HFFc6 (cell line): ENCODE measurements at regions not wholly inside any gene's neighbourhood (a gene's known extent, or its start where the extent isn't known, plus 50 kb on each side); places are given as distances from the start of the nearest gene placed in this dataset.
"Not testable (repeated sequence)": the region's sequence is repeated elsewhere in the genome, so short reads cannot be mapped to it uniquely, and the experiment has no call there.

ENCODE experiments used
- DNase-seq: peaks from one replicate; pipeline ENCODE4 v3.0.0-alpha.2; 2018
- H3K27ac Mint-ChIP-seq: 2 replicates; pipeline ENCODE4 v1.8.0; 2020; ENCODE audit warnings: mild to moderate bottlenecking, mixed read lengths
- H3K27me3 Mint-ChIP-seq: 2 replicates; pipeline ENCODE4 v1.8.0; 2021; ENCODE audit warnings: mild to moderate bottlenecking, moderate library complexity, mixed read lengths; ENCODE audit not compliant: insufficient read depth
- H3K36me3 Mint-ChIP-seq: 2 replicates; pipeline ENCODE4 v1.8.0; 2021; ENCODE audit warnings: low read depth, mixed read lengths
- H3K4me1 Mint-ChIP-seq: 2 replicates; pipeline ENCODE4 v1.8.0; 2020; ENCODE audit warnings: low read depth, mixed read lengths
- H3K4me3 Mint-ChIP-seq: 2 replicates; pipeline ENCODE4 v1.8.0; 2020; ENCODE audit warnings: mild to moderate bottlenecking, moderate library complexity, mixed read lengths
- H3K9me3 Mint-ChIP-seq: 2 replicates; pipeline ENCODE4 v1.8.0; 2020; ENCODE audit warnings: mild to moderate bottlenecking, mixed read lengths
- CTCF ChIP-seq: fragments of 200-600 bp; sonication (generic); IDR thresholded peaks from 2 replicates; pipeline ENCODE4 v1.5.0; 2021; ENCODE audit warnings: antibody characterized with exemption, mild to moderate bottlenecking

- H3K4me1 Mint-ChIP-seq, result peaks cover 19% of the 10 kb centered on the region
- no peaks in the 10 kb centered on the region for H3K27me3 Mint-ChIP-seq
- no peak overlapping the region for H3K27ac Mint-ChIP-seq
- no peak for TF ChIP-seq CTCF
- no peaks in the 10 kb centered on the region for H3K36me3 Mint-ChIP-seq
- H3K9me3 Mint-ChIP-seq, result no peaks in the 10 kb centered on the region
- H3K4me3 Mint-ChIP-seq, result no peak overlapping the region
- no peak for DNase-seq
Observed at GRCh38 chr17:56718515-56718914, 115.2 kb downstream of the C17orf67 start.

GRCh38 chr17:56723421-56723820, 110.3 kb downstream of the C17orf67 start:
- Mint-ChIP-seq H3K4me1 (peaks cover 12% of the 10 kb centered on the region), H3K36me3 (no peaks in the 10 kb centered on the region), H3K27me3 (0 out of 2 replicates have a peak, but pooled peaks cover 4% of the 10 kb centered on the region), H3K9me3 (no peaks in the 10 kb centered on the region), H3K27ac (no peak overlapping the region), H3K4me3 (no peak overlapping the region)
- no peak for TF ChIP-seq CTCF
- DNase-seq, result peak; percentile 32

GRCh38 chr17:56724664-56725063, 109.1 kb downstream of the C17orf67 start:
- H3K9me3 Mint-ChIP-seq, result no peaks in the 10 kb centered on the region
- DNase-seq, result no peak
- H3K4me3 Mint-ChIP-seq, result no peak overlapping the region
- peaks cover 12% of the 10 kb centered on the region; the same call in 1 of the 2 replicates for H3K4me1 Mint-ChIP-seq
- 0 out of 2 replicates have a peak, but pooled peaks cover 4% of the 10 kb centered on the region for H3K27me3 Mint-ChIP-seq
- TF ChIP-seq CTCF, result no peak
- H3K36me3 Mint-ChIP-seq, result no peaks in the 10 kb centered on the region
- no peak overlapping the region for H3K27ac Mint-ChIP-seq

GRCh38 chr17:56725144-56725543, 108.6 kb downstream of the C17orf67 start:
- no peaks in the 10 kb centered on the region for H3K9me3 Mint-ChIP-seq
- TF ChIP-seq CTCF, result no peak
- H3K4me3 Mint-ChIP-seq, result no peak overlapping the region
- no peak for DNase-seq
- H3K27me3 Mint-ChIP-seq, result 0 out of 2 replicates have a peak, but pooled peaks cover 4% of the 10 kb centered on the region
- H3K4me1 Mint-ChIP-seq, result peaks cover 12% of the 10 kb centered on the region; the same call in 1 of the 2 replicates
- no peaks in the 10 kb centered on the region for H3K36me3 Mint-ChIP-seq
- no peak overlapping the region for H3K27ac Mint-ChIP-seq

GRCh38 chr17:56727876-56728617, 105.7 kb downstream of the C17orf67 start:
- Mint-ChIP-seq H3K4me3 (no peak overlapping the region), H3K4me1 (peaks cover 12% of the 10 kb centered on the region; the same call in 1 of the 2 replicates), H3K9me3 (no peaks in the 10 kb centered on the region), H3K27ac (no peak overlapping the region), H3K27me3 (peaks cover 7% of the 10 kb centered on the region; the same call in 1 of the 2 replicates), H3K36me3 (no peaks in the 10 kb centered on the region)
- no peak for DNase-seq
- TF ChIP-seq CTCF, result no peak

- not testable (repeated sequence) for H3K27me3 Mint-ChIP-seq, H3K9me3 Mint-ChIP-seq, DNase-seq, H3K36me3 Mint-ChIP-seq, H3K4me3 Mint-ChIP-seq, H3K27ac Mint-ChIP-seq, H3K4me1 Mint-ChIP-seq
Observed at GRCh38 chr17:56731096-56731495, 102.6 kb downstream of the C17orf67 start.
